H1 (cell line): ENCODE measurements at regions not wholly inside any gene's neighbourhood (a gene's known extent, or its start where the extent isn't known, plus 50 kb on each side); places are given as distances from the start of the nearest gene placed in this dataset.

ENCODE experiments used
- CTCF ChIA-PET: fragments of 300-600 bp; sonication (Branson Sonifier 250); formaldehyde crosslinking; loops from one replicate; lab custom pipeline; 2021; ENCODE audit not compliant: partially characterized antibody; lab: Charles Lee
- POLR2A ChIA-PET: fragments of 300-600 bp; sonication (Branson Sonifier 250); formaldehyde crosslinking; loops from one replicate; lab custom pipeline; 2021; ENCODE audit warnings: inconsistent platforms; ENCODE audit not compliant: partially characterized antibody; lab: Charles Lee
- DNase-seq, 2 experiments: peaks; one replicate each; pipeline versions ENCODE4 v3.0.0 to v3.0.0-alpha.2; 2010 to 2022; ENCODE audit warnings: low spot score in 2 of 2, low read depth in 1 of 2, mixed read lengths in 1 of 2
- FAIRE-seq: peaks from 2 replicates; lab custom pipeline; 2011; peaks lifted over from hg19 to GRCh38; lab: Jason Lieb, UNC
- H2AFZ ChIP-seq: 2 replicates; pipeline ENCODE4 v1.8.1; 2012; ENCODE audit warnings: low read length, inconsistent platforms
- H2AK5ac ChIP-seq: 2 replicates; pipeline ENCODE4 v1.6.1; 2013; ENCODE audit warnings: low read depth, low read length
- H2BK120ac ChIP-seq: replicated peaks from 2 replicates; pipeline ENCODE3; 2013; ENCODE audit warnings: low read depth, low read length, inconsistent platforms
- H2BK12ac ChIP-seq: 2 replicates; pipeline ENCODE4 v1.6.1; 2013; ENCODE audit warnings: low read depth, low read length
- H2BK15ac ChIP-seq: 2 replicates; pipeline ENCODE4 v1.6.1; 2013; ENCODE audit warnings: low read length
- H2BK20ac ChIP-seq: 2 replicates; pipeline ENCODE4 v1.6.1; 2013; ENCODE audit warnings: low read length
- H2BK5ac ChIP-seq: 2 replicates; pipeline ENCODE4 v1.6.1; 2013; ENCODE audit warnings: low read depth, low read length
- H3K14ac ChIP-seq: 2 replicates; pipeline ENCODE4 v1.6.1; 2013; ENCODE audit warnings: inconsistent platforms; ENCODE audit not compliant: insufficient read length
- H3K18ac ChIP-seq: 2 replicates; pipeline ENCODE4 v1.6.1; 2013; ENCODE audit warnings: low read length; ENCODE audit errors: extremely low read depth
- H3K23ac ChIP-seq: 2 replicates; pipeline ENCODE4 v1.6.1; 2013; ENCODE audit warnings: inconsistent platforms; ENCODE audit not compliant: insufficient read length
- H3K23me2 ChIP-seq: 2 replicates; pipeline ENCODE4 v1.6.1; 2013; ENCODE audit warnings: low read depth, low read length
- H3K27ac ChIP-seq: 2 replicates; pipeline ENCODE4 v1.6.1; 2011; ENCODE audit warnings: low read depth, low read length, inconsistent platforms
- H3K27me3 ChIP-seq, 4 experiments: replicated peaks in 1 of 4; 1 replicate in 1 of 4; 2 replicates in 3 of 4; pipeline versions ENCODE4 v1.6.1 to v1.8.1; 2011 to 2013; ENCODE audit warnings: low read length in 3 of 4, mild to moderate bottlenecking in 3 of 4, inconsistent platforms in 2 of 4, mixed read lengths in 2 of 4, moderate library complexity in 1 of 4; ENCODE audit not compliant: control insufficient read depth in 3 of 4, insufficient read depth in 3 of 4; ENCODE audit errors: extremely low read depth in 1 of 4
- H3K36me3 ChIP-seq, 4 experiments: 2 replicates each; pipeline versions ENCODE4 v1.6.1 to v1.8.1; 2011 to 2013; ENCODE audit warnings: mild to moderate bottlenecking in 4 of 4, low read length in 3 of 4, moderate library complexity in 2 of 4, control low read depth in 1 of 4, inconsistent platforms in 1 of 4; ENCODE audit not compliant: insufficient read depth in 4 of 4, control insufficient read depth in 2 of 4
- H3K4ac ChIP-seq: replicated peaks from 2 replicates; pipeline ENCODE3; 2013; ENCODE audit warnings: low read length, low read depth, mixed read lengths, inconsistent platforms; ENCODE audit not compliant: insufficient read length
- H3K4me1 ChIP-seq, 4 experiments: replicated peaks in 1 of 4; 1 replicate in 1 of 4; 2 replicates in 3 of 4; pipeline versions ENCODE4 v1.6.1 to v1.8.1; 2011 to 2013; ENCODE audit warnings: low read length in 3 of 4, inconsistent platforms in 2 of 4, mixed read lengths in 1 of 4; ENCODE audit not compliant: insufficient read depth in 4 of 4, control insufficient read depth in 3 of 4
- H3K4me2 ChIP-seq, 2 experiments: 2 replicates each; pipeline versions ENCODE4 v1.6.1 to v1.8.1; 2011 to 2013; ENCODE audit warnings: low read depth in 2 of 2, low read length in 2 of 2, control low read depth in 1 of 2, inconsistent platforms in 1 of 2, mild to moderate bottlenecking in 1 of 2; ENCODE audit not compliant: insufficient read depth in 1 of 2
- H3K4me3 ChIP-seq, 4 experiments: fragments of 200-600, 300-600 bp in 1 of 4; sonication (generic), shearing (Covaris generic), sonication (Bioruptor Twin) in 1 of 4; 2 replicates each; pipeline versions ENCODE4 v1.5.1 to v1.8.1; 2011 to 2016; ENCODE audit warnings: low read length in 4 of 4, low read depth in 3 of 4, control low read depth in 2 of 4, inconsistent platforms in 2 of 4, mild to moderate bottlenecking in 2 of 4, mixed read lengths in 1 of 4, moderate library complexity in 1 of 4; ENCODE audit not compliant: insufficient read depth in 2 of 4; ENCODE audit errors: extremely low read depth in 1 of 4
- H3K56ac ChIP-seq: replicated peaks from 2 replicates; pipeline ENCODE3; 2013; ENCODE audit warnings: low read depth, mild to moderate bottlenecking, mixed read lengths, low read length, inconsistent platforms; ENCODE audit not compliant: insufficient read length
- H3K79me1 ChIP-seq: 2 replicates; pipeline ENCODE4 v1.6.1; 2013; ENCODE audit warnings: low read depth, low read length, control low read depth
- H3K79me2 ChIP-seq, 2 experiments: 2 replicates each; pipeline versions ENCODE4 v1.6.1 to v1.8.1; 2012 to 2013; ENCODE audit warnings: low read length in 2 of 2, mild to moderate bottlenecking in 2 of 2, inconsistent platforms in 1 of 2; ENCODE audit not compliant: insufficient read depth in 2 of 2, control insufficient read depth in 1 of 2
- H3K9ac ChIP-seq, 4 experiments: replicated peaks in 1 of 4; 1 replicate in 1 of 4; 2 replicates in 3 of 4; pipeline versions ENCODE4 v1.6.1 to v1.8.1; 2011 to 2013; ENCODE audit warnings: low read depth in 3 of 4, low read length in 3 of 4, control low read depth in 2 of 4, mild to moderate bottlenecking in 2 of 4, moderate library complexity in 2 of 4, inconsistent platforms in 1 of 4; ENCODE audit errors: extremely low read depth in 1 of 4
- H3K9me3 ChIP-seq, 2 experiments: 2 replicates each; pipeline versions ENCODE4 v1.6.1 to v1.8.1; 2012 to 2013; ENCODE audit warnings: mild to moderate bottlenecking in 2 of 2, moderate library complexity in 2 of 2, control low read depth in 1 of 2, inconsistent platforms in 1 of 2, low read depth in 1 of 2, low read length in 1 of 2, mixed read lengths in 1 of 2; ENCODE audit not compliant: insufficient read depth in 2 of 2
- H4K20me1 ChIP-seq, 2 experiments: replicated peaks in 1 of 2; 2 replicates each; pipeline versions ENCODE3 to v1.8.1; 2011 to 2013; ENCODE audit warnings: inconsistent platforms in 2 of 2, low read length in 2 of 2, mild to moderate bottlenecking in 1 of 2; ENCODE audit not compliant: insufficient read depth in 2 of 2, control insufficient read depth in 1 of 2
- H4K5ac ChIP-seq: 2 replicates; pipeline ENCODE4 v1.6.1; 2013; ENCODE audit warnings: low read length, low read depth, mixed read lengths, inconsistent platforms; ENCODE audit not compliant: insufficient read length
- H4K8ac ChIP-seq: 2 replicates; pipeline ENCODE4 v1.8.0; 2013; ENCODE audit warnings: mild to moderate bottlenecking, moderate library complexity, low read length, inconsistent platforms; ENCODE audit not compliant: insufficient read depth; ENCODE audit errors: extremely low read depth
- H4K91ac ChIP-seq: replicated peaks from 2 replicates; pipeline ENCODE3; 2013; ENCODE audit warnings: low read length, mixed read lengths, inconsistent platforms; ENCODE audit not compliant: insufficient read length
- CHD2 ChIP-seq: IDR thresholded peaks from 2 replicates; pipeline ENCODE4 v1.6.1; 2012; ENCODE audit warnings: low read length, improper control_type of control experiment
- GTF2F1 ChIP-seq: IDR thresholded peaks from 2 replicates; pipeline ENCODE4 v1.6.1; 2012; ENCODE audit warnings: low read depth, low read length, improper control_type of control experiment, borderline replicate concordance
- NANOG ChIP-seq: IDR thresholded peaks from 2 replicates; pipeline ENCODE4 v1.6.1; 2011; ENCODE audit warnings: low read length, low read depth, mild to moderate bottlenecking, inconsistent platforms; ENCODE audit not compliant: insufficient read depth, poor library complexity, severe bottlenecking
- SAP30 ChIP-seq: fragments of 300-600 bp; sonication (generic); IDR thresholded peaks from 2 replicates; pipeline ENCODE4 v1.7.1; 2012; ENCODE audit warnings: low read length, moderate library complexity, mild to moderate bottlenecking, inconsistent platforms; ENCODE audit not compliant: insufficient read depth, insufficient replicate concordance
- SIN3A ChIP-seq, 2 experiments: IDR thresholded peaks in 1 of 2; conservative IDR thresholded peaks in 1 of 2; 2 replicates each; pipeline ENCODE4 v1.6.1; 2011 to 2012; ENCODE audit warnings: low read length in 2 of 2, improper control_type of control experiment in 1 of 2, low read depth in 1 of 2, mild to moderate bottlenecking in 1 of 2
- TAF7 ChIP-seq: optimal IDR thresholded peaks from 2 replicates; pipeline ENCODE3; 2011; ENCODE audit warnings: low read depth, mild to moderate bottlenecking, inconsistent platforms, low read length, moderate library complexity, borderline replicate concordance
- TEAD4 ChIP-seq: IDR thresholded peaks from 2 replicates; pipeline ENCODE4 v1.6.1; 2012; ENCODE audit warnings: low read depth, low read length, inconsistent platforms, mixed read lengths
- ZNF274 ChIP-seq: IDR thresholded peaks from 2 replicates; pipeline ENCODE4 v1.7.0; 2012; ENCODE audit warnings: low read length, borderline replicate concordance; ENCODE audit errors: extremely low read depth
- WGBS, 2 experiments: shearing (Covaris generic) in 1 of 2; methylation state at CpG; one replicate each; pipeline versions ENCODE4 v1.1.6 to v1.1.7; 2013 to 2015; ENCODE audit warnings: low lambda C conversion rate in 2 of 2, mixed read lengths in 2 of 2, inconsistent platforms in 1 of 2, low coverage in 1 of 2, missing lambda C conversion rate in 1 of 2; ENCODE audit not compliant: insufficient replicate concordance in 2 of 2, insufficient coverage in 1 of 2, insufficient read length in 1 of 2; ENCODE audit errors: extremely low coverage in 1 of 2, missing lambda C conversion rate in 1 of 2; 5-methylcytosine and 5-hydroxymethylcytosine counted together
- TF ChIP-seq, protein P1 (sequence below): IDR thresholded peaks from 2 replicates; pipeline ENCODE4 v1.6.1; 2012; ENCODE audit warnings: low read length, inconsistent platforms
- TF ChIP-seq, protein P2 (sequence below): IDR thresholded peaks from 2 replicates; pipeline ENCODE4 v1.6.1; 2011; ENCODE audit warnings: low read depth, mild to moderate bottlenecking, low read length; ENCODE audit not compliant: insufficient read depth

DNA sequence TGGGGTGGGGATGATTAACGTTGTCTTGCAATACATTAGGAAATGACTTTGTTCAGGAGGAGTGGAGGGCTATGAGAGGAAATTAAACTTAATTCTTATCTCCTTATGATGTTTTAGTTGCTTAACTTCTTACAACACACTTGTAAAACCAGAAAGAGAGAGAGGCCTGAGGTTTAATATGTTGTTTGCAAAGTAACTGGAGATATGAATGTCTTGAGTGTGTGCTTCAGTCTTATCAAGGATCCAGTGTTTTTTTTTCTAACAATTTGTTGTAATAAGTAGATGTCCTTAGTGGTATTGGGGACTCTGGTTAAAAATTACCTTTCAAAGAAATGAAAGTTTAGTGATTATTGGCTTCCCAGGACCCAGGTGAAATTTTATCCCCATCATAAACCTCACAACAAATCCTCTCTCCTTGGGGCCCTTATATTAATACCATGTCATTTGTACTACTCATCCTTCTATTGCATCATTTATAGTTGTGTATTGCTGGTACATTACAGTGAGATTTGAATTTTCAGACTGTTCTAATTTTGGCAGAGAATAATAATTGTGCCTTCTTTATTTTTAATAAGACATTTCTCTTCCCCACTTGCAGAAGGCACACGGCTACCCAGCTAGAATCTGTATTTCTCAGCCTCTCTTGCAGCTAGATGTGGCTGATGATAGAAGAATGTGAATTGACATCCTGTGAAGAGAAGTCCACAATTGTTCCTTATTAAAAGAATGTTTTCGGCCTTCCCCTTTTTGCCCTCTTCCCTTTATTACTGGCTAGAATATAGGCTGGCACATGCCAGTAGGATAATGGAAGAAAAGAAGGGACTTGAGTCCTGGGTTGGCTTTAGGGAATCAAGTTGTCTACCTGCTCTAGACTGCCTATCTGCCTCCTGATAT, 91.9 kb upstream of the CXCR4 start:
- no peaks in the 10 kb centered on the region for H3K79me2 ChIP-seq
- DNase-seq: no peak
- no peak for FAIRE-seq
- no peak overlapping the region for H2BK120ac ChIP-seq
- WGBS, 2 experiments: 85% methylated on average over 3 of the region's 3 CpGs; no CpG with 5 or more reads in 1 of the 2 experiments
- H3K18ac ChIP-seq: no peak overlapping the region
- H3K4ac ChIP-seq: no peak overlapping the region
- no peak overlapping the region for H4K91ac ChIP-seq
- no peak overlapping the region for H3K9ac ChIP-seq
- ChIA-PET CTCF (no interaction called here), POLR2A (no interaction called here)
- no peak overlapping the region for H2BK20ac ChIP-seq
- H3K14ac ChIP-seq: no peak overlapping the region
- H2AFZ ChIP-seq: no peak overlapping the region
- no peaks in the 10 kb centered on the region for H3K36me3 ChIP-seq
- H3K4me3 ChIP-seq: no peak overlapping the region
- no peaks in the 10 kb centered on the region for H3K4me1 ChIP-seq
- H3K9me3 ChIP-seq: no peaks in the 10 kb centered on the region
- H4K20me1 ChIP-seq: no peaks in the 10 kb centered on the region
- no peak overlapping the region for H2BK12ac ChIP-seq
- no peak overlapping the region for H2BK15ac ChIP-seq
- no peak overlapping the region for H3K23ac ChIP-seq
- H3K27ac ChIP-seq: no peak overlapping the region
- no peak overlapping the region for H4K5ac ChIP-seq
- H3K4me2 ChIP-seq: no peak overlapping the region
- H4K8ac ChIP-seq: no peak overlapping the region
- H3K56ac ChIP-seq: no peak overlapping the region
- no peaks in the 10 kb centered on the region for H3K23me2 ChIP-seq
- H2AK5ac ChIP-seq: no peak overlapping the region
- no peaks in the 10 kb centered on the region for H3K27me3 ChIP-seq
- no peak overlapping the region for H2BK5ac ChIP-seq
- H3K79me1 ChIP-seq: no peaks in the 10 kb centered on the region
- TF ChIP-seq TEAD4 (no peak), ZNF274 (no peak), TAF7 (no peak), GTF2F1 (no peak), SIN3A (conservative IDR thresholded peaks at IDR 0.05 in 1 of 2, IDR thresholded peaks at IDR 0.05 in 1 of 2; ENCODE audit: low read depth in 1 of 2, low read length in 2 of 2) (no peak), CHD2 (no peak), SAP30 (no peak), NANOG (no peak)
- TF ChIP-seq, protein P1, sequence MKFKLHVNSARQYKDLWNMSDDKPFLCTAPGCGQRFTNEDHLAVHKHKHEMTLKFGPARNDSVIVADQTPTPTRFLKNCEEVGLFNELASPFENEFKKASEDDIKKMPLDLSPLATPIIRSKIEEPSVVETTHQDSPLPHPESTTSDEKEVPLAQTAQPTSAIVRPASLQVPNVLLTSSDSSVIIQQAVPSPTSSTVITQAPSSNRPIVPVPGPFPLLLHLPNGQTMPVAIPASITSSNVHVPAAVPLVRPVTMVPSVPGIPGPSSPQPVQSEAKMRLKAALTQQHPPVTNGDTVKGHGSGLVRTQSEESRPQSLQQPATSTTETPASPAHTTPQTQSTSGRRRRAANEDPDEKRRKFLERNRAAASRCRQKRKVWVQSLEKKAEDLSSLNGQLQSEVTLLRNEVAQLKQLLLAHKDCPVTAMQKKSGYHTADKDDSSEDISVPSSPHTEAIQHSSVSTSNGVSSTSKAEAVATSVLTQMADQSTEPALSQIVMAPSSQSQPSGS: no peak
- TF ChIP-seq, protein P2, sequence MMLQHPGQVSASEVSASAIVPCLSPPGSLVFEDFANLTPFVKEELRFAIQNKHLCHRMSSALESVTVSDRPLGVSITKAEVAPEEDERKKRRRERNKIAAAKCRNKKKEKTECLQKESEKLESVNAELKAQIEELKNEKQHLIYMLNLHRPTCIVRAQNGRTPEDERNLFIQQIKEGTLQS: no peak
